Astrocyte (in vitro differentiated cells and primary cell): ENCODE measurements at regions not wholly inside any gene's neighbourhood (a gene's known extent, or its start where the extent isn't known, plus 50 kb on each side); places are given as distances from the start of the nearest gene placed in this dataset.
"Not testable (repeated sequence)": the region's sequence is repeated elsewhere in the genome, so short reads cannot be mapped to it uniquely, and the experiment has no call there.

Experiments used
- DNase-seq: peaks from one replicate; pipeline ENCODE4 v3.0.0-alpha.2; 2010; ENCODE audit warnings: low read depth
- FAIRE-seq: peaks from 2 replicates; lab custom pipeline; 2011; peaks lifted over from hg19 to GRCh38; lab: Jason Lieb, UNC
- H2AFZ ChIP-seq: 2 replicates; pipeline ENCODE4 v1.6.0; 2012; ENCODE audit warnings: low read depth, low read length, inconsistent platforms
- H3K27ac ChIP-seq: 2 replicates; pipeline ENCODE4 v1.5.1; 2011; ENCODE audit warnings: low read depth, low read length, inconsistent platforms
- H3K27me3 ChIP-seq: 2 replicates; pipeline ENCODE4 v1.6.0; 2011; ENCODE audit warnings: low read length, inconsistent platforms; ENCODE audit not compliant: insufficient read depth
- H3K36me3 ChIP-seq: 2 replicates; pipeline ENCODE4 v1.5.1; 2011; ENCODE audit warnings: low read length, inconsistent platforms; ENCODE audit not compliant: insufficient read depth
- H3K4me1 ChIP-seq: 2 replicates; pipeline ENCODE4 v1.5.1; 2011; ENCODE audit warnings: low read length, inconsistent platforms; ENCODE audit not compliant: insufficient read depth
- H3K4me2 ChIP-seq: 2 replicates; pipeline ENCODE4 v1.6.0; 2012; ENCODE audit warnings: low read length, inconsistent platforms
- H3K4me3 ChIP-seq: 2 replicates; pipeline ENCODE4 v1.5.1; 2011; ENCODE audit warnings: low read depth, mild to moderate bottlenecking, low read length, inconsistent platforms; ENCODE audit not compliant: insufficient read depth
- H3K79me2 ChIP-seq: 2 replicates; pipeline ENCODE4 v1.6.0; 2012; ENCODE audit warnings: mild to moderate bottlenecking, low read length, inconsistent platforms; ENCODE audit not compliant: insufficient read depth
- H3K9ac ChIP-seq: 2 replicates; pipeline ENCODE4 v1.6.0; 2012; ENCODE audit warnings: mild to moderate bottlenecking, low read length, inconsistent platforms
- H3K9me3 ChIP-seq: 2 replicates; pipeline ENCODE4 v1.5.1; 2012; ENCODE audit warnings: low read depth, mild to moderate bottlenecking, low read length, inconsistent platforms; ENCODE audit not compliant: insufficient read depth
- H4K20me1 ChIP-seq: 2 replicates; pipeline ENCODE4 v1.6.0; 2012; ENCODE audit warnings: low read length, inconsistent platforms; ENCODE audit not compliant: insufficient read depth
- H3K27ac Mint-ChIP-seq: one replicate; pipeline ENCODE4 v1.8.0; 2021; ENCODE audit warnings: mild to moderate bottlenecking, mixed read lengths; ENCODE audit not compliant: unreplicated experiment
- H3K27me3 Mint-ChIP-seq: one replicate; pipeline ENCODE4 v1.8.0; 2021; ENCODE audit warnings: low read depth, mixed read lengths; ENCODE audit not compliant: unreplicated experiment
- H3K36me3 Mint-ChIP-seq: one replicate; pipeline ENCODE4 v1.8.0; 2021; ENCODE audit warnings: low read depth, mixed read lengths; ENCODE audit not compliant: unreplicated experiment
- H3K4me1 Mint-ChIP-seq: one replicate; pipeline ENCODE4 v1.8.0; 2021; ENCODE audit warnings: low read depth, mixed read lengths; ENCODE audit not compliant: unreplicated experiment
- H3K4me3 Mint-ChIP-seq: one replicate; pipeline ENCODE4 v1.8.0; 2021; ENCODE audit warnings: mild to moderate bottlenecking, moderate library complexity, mixed read lengths; ENCODE audit not compliant: unreplicated experiment
- H3K9me3 Mint-ChIP-seq: one replicate; pipeline ENCODE4 v1.8.0; 2021; ENCODE audit warnings: mild to moderate bottlenecking, mixed read lengths; ENCODE audit not compliant: unreplicated experiment
- EZH2 ChIP-seq: IDR thresholded peaks from 2 replicates; pipeline ENCODE4 v1.6.1; 2012; ENCODE audit warnings: mild to moderate bottlenecking, low read length, inconsistent platforms; ENCODE audit not compliant: insufficient read depth
- TF ChIP-seq, protein P1 (sequence below): IDR thresholded peaks from 2 replicates; pipeline ENCODE4 v1.5.1; 2011; ENCODE audit warnings: low read depth, mild to moderate bottlenecking, inconsistent platforms, low read length, moderate library complexity; ENCODE audit not compliant: insufficient read depth

DNA sequence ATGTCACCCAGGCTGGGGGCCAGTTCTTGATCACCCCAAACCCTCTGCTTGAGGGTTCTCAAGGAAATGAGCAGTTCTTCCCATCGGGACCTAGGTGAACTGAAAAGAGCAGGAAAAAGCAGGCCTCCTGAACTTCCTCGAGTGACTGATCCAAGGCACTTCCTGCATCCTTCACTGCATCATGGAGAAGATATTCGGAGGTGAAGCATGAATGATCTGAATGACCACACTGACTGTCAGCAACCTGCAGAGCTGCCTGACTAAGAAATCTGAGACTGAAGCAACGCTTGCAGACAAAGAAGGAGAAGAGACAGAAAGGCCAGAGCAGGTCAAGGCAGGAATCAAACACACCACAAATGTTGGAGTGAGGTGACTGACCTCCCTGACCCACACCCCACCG, 420.2 kb downstream of the AGTPBP1 start:
- Histone ChIP-seq H3K4me3 (no peak overlapping the region), H3K27ac (no peak overlapping the region), H3K9ac (no peak overlapping the region), H3K36me3 (no peaks in the 10 kb centered on the region), H3K9me3 (no peaks in the 10 kb centered on the region), H3K4me1 (no peaks in the 10 kb centered on the region), H3K79me2 (no peaks in the 10 kb centered on the region), H2AFZ (no peak overlapping the region), H4K20me1 (no peaks in the 10 kb centered on the region), H3K4me2 (no peak overlapping the region), H3K27me3 (no peaks in the 10 kb centered on the region)
- Mint-ChIP-seq H3K27me3 (no peaks in the 10 kb centered on the region), H3K4me1 (no peaks in the 10 kb centered on the region), H3K36me3 (no peaks in the 10 kb centered on the region), H3K9me3 (peaks cover 4% of the 10 kb centered on the region), H3K27ac (no peak overlapping the region), H3K4me3 (no peak overlapping the region)
- FAIRE-seq: no peak
- no peak for TF ChIP-seq EZH2
- TF ChIP-seq, protein P1, sequence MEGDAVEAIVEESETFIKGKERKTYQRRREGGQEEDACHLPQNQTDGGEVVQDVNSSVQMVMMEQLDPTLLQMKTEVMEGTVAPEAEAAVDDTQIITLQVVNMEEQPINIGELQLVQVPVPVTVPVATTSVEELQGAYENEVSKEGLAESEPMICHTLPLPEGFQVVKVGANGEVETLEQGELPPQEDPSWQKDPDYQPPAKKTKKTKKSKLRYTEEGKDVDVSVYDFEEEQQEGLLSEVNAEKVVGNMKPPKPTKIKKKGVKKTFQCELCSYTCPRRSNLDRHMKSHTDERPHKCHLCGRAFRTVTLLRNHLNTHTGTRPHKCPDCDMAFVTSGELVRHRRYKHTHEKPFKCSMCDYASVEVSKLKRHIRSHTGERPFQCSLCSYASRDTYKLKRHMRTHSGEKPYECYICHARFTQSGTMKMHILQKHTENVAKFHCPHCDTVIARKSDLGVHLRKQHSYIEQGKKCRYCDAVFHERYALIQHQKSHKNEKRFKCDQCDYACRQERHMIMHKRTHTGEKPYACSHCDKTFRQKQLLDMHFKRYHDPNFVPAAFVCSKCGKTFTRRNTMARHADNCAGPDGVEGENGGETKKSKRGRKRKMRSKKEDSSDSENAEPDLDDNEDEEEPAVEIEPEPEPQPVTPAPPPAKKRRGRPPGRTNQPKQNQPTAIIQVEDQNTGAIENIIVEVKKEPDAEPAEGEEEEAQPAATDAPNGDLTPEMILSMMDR: no peak
- DNase-seq: no peak

DNA sequence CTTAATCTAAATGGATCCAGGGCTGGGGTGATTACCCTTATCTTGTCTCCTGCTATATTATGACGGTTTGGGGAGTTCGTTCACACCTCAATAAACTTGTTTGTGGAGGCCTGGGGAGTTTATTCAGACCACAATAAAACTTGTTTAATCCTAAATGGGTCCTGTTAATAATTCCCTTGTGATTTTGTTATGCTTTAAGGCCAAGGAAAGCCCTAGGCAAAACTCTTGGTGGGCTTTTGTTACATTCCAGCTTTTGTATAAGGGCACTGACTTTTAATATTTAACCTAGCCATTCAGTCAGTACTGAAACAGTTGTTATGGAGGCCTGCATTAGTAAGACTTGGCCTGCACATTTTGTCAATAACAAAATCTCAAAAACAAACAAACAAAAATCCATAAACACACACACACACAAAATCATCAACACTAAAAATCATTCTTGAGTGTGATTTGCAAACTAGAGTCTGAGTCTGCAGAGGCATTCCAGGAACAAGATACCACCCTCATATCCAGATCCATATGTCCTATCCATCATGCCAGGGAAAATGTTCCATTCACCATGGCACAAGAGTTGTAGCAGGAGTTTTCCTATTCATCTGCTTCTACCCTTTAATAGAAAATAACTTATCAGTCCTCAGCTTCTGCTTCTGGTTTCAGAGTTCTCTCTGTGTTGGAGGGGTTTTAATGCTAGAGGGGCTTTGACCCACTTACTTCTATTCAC, 421.7 kb downstream of the AGTPBP1 start:
- Histone ChIP-seq H3K36me3 (no peaks in the 10 kb centered on the region), H3K9me3 (peaks cover 1% of the 10 kb centered on the region), H3K79me2 (no peaks in the 10 kb centered on the region), H4K20me1 (no peaks in the 10 kb centered on the region), H3K4me3 (no peak overlapping the region), H3K9ac (no peak overlapping the region), H3K27me3 (no peaks in the 10 kb centered on the region), H3K27ac (no peak overlapping the region), H3K4me1 (no peaks in the 10 kb centered on the region), H2AFZ (no peak overlapping the region), H3K4me2 (no peak overlapping the region)
- FAIRE-seq (no peak), DNase-seq (no peak)
- Mint-ChIP-seq H3K36me3 (no peaks in the 10 kb centered on the region), H3K4me1 (no peaks in the 10 kb centered on the region), H3K27ac (no peak overlapping the region), H3K27me3 (no peaks in the 10 kb centered on the region), H3K4me3 (no peak overlapping the region), H3K9me3 (peaks cover 13% of the 10 kb centered on the region)
- TF ChIP-seq, protein P1: no peak
- TF ChIP-seq EZH2: no peak

DNA sequence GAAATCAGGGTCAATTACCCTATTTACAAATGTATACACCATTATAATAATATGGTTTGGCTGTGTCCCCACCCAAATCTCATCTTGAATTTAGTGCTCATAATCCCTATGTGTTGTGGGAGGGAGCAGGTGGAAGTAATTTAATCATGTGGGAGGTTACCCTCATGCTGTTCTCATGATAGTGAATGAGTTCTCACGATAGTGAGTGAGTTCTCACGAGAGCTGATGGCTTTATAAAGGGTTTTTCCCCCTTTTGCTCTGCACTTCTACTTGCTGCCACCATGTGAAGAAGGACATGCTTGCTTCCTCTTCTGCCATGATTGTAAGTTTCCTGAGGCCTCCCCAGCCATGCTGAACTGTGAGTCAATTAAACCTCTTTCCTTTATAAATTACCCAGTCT, 426.2 kb downstream of the AGTPBP1 start:
- not testable (repeated sequence) for H3K4me1 Mint-ChIP-seq, H3K79me2 ChIP-seq, H3K27ac Mint-ChIP-seq, H4K20me1 ChIP-seq, H3K4me1 ChIP-seq, H3K9ac ChIP-seq, H3K4me3 Mint-ChIP-seq, DNase-seq, FAIRE-seq, H3K36me3 ChIP-seq, H3K4me3 ChIP-seq, H3K27me3 Mint-ChIP-seq, H3K4me2 ChIP-seq, H3K9me3 ChIP-seq, H3K27ac ChIP-seq, H3K27me3 ChIP-seq, H3K36me3 Mint-ChIP-seq, H2AFZ ChIP-seq
- H3K9me3 Mint-ChIP-seq: peaks cover 26% of the 10 kb centered on the region
